ENCODE measurements at regions not wholly inside any gene's neighbourhood (a gene's known extent, or its start where the extent isn't known, plus 50 kb on each side); places are given as distances from the start of the nearest gene placed in this dataset.

GRCh38 chr1:97980530-97980929 is 59.7 kb upstream of the DPYD start:
- TF ChIP-seq CTCF (IDR thresholded peaks at IDR 0.05; ENCODE audit: low read depth, low read length): no peak
- no peak for DNase-seq (ENCODE audit: extremely low read depth, low read depth)

- TF ChIP-seq CTCF (IDR thresholded peaks at IDR 0.05; ENCODE audit: low read depth, low read length): no peak
- DNase-seq (ENCODE audit: extremely low read depth, low read depth): no peak
Observed at GRCh38 chr1:97976801-97977200, 56.0 kb upstream of the DPYD start.
